ENCODE measurements at regions not wholly inside any gene's neighbourhood (a gene's known extent, or its start where the extent isn't known, plus 50 kb on each side); places are given as distances from the start of the nearest gene placed in this dataset.

GRCh38 chr1:34549199-34549598 is 205.6 kb upstream of the GJB5 start:
- Histone ChIP-seq H4K91ac (ENCODE audit: low read depth, low read length) (no peak overlapping the region), H3K23ac (ENCODE audit: low read length) (no peak overlapping the region), H2BK120ac (ENCODE audit: insufficient read depth, low read length, poor library complexity) (no peak overlapping the region), H3K9ac (ENCODE audit: low read length) (no peak overlapping the region), H3K27me3 (ENCODE audit: insufficient read depth, low read length) (no peaks in the 10 kb centered on the region), H2AK5ac (ENCODE audit: low read length) (no peak overlapping the region), H3K27ac (ENCODE audit: low read depth, low read length) (no peak overlapping the region), H4K12ac (ENCODE audit: low read depth, low read length) (no peak overlapping the region), H2BK12ac (ENCODE audit: low read length) (no peak overlapping the region), H3K4me2 (ENCODE audit: low read length) (no peak overlapping the region), H3K79me2 (ENCODE audit: control insufficient read depth, insufficient read depth, low read length, poor library complexity) (no peaks in the 10 kb centered on the region), H4K8ac (ENCODE audit: low read depth, low read length) (no peak overlapping the region), H2BK5ac (ENCODE audit: low read depth, low read length, poor library complexity) (no peak overlapping the region), H3K79me1 (ENCODE audit: low read length) (no peaks in the 10 kb centered on the region), H3K14ac (ENCODE audit: low read length) (no peak overlapping the region), H3K4me1 (ENCODE audit: control insufficient read depth in 1 of 2, insufficient read depth in 2 of 2, low read length in 2 of 2) (no peaks in the 10 kb centered on the region), H3K18ac (ENCODE audit: low read length) (no peak overlapping the region), H3K9me3 (ENCODE audit: insufficient read depth, low read depth, low read length) (peaks cover 6% of the 10 kb centered on the region), H3K4me3 (ENCODE audit: low read depth, low read length) (no peak overlapping the region), H3K36me3 (ENCODE audit: control insufficient read depth in 1 of 2, insufficient read depth in 2 of 2, low read length in 2 of 2) (no peaks in the 10 kb centered on the region), H3K4ac (ENCODE audit: low read depth, low read length) (no peak overlapping the region), H2AFZ (ENCODE audit: insufficient read depth, low read length, poor library complexity) (no peak overlapping the region)
- no CpG with 5 or more reads among the region's 5 CpGs for WGBS (ENCODE audit: extremely low coverage, insufficient coverage, insufficient read length)
- peak; percentile 22 to 47 for DNase-seq

GRCh38 chr1:34578306-34578705 is 176.5 kb upstream of the GJB5 start:
- no peaks in the 10 kb centered on the region for H3K79me2 ChIP-seq (ENCODE audit: control insufficient read depth, insufficient read depth, low read length, poor library complexity)
- no peak overlapping the region for H3K4me3 ChIP-seq (ENCODE audit: low read depth, low read length)
- no peak overlapping the region for H3K18ac ChIP-seq (ENCODE audit: low read length)
- H3K9ac ChIP-seq (ENCODE audit: low read length), result no peak overlapping the region
- no peak overlapping the region for H2BK5ac ChIP-seq (ENCODE audit: low read depth, low read length, poor library complexity)
- no peak overlapping the region for H4K91ac ChIP-seq (ENCODE audit: low read depth, low read length)
- no peak overlapping the region for H2AK5ac ChIP-seq (ENCODE audit: low read length)
- no peak overlapping the region for H3K23ac ChIP-seq (ENCODE audit: low read length)
- peaks cover 5% of the 10 kb centered on the region for H3K9me3 ChIP-seq (ENCODE audit: insufficient read depth, low read depth, low read length)
- no peak overlapping the region for H4K12ac ChIP-seq (ENCODE audit: low read depth, low read length)
- H3K36me3 ChIP-seq (ENCODE audit: control insufficient read depth in 1 of 2, insufficient read depth in 2 of 2, low read length in 2 of 2), result no peaks in the 10 kb centered on the region
- WGBS (ENCODE audit: extremely low coverage, insufficient coverage, insufficient read length), result no CpG with 5 or more reads among the region's 3 CpGs
- no peak overlapping the region for H2BK12ac ChIP-seq (ENCODE audit: low read length)
- no peak overlapping the region for H2AFZ ChIP-seq (ENCODE audit: insufficient read depth, low read length, poor library complexity)
- H3K79me1 ChIP-seq (ENCODE audit: low read length), result no peaks in the 10 kb centered on the region
- H2BK120ac ChIP-seq (ENCODE audit: insufficient read depth, low read length, poor library complexity), result no peak overlapping the region
- no peak overlapping the region for H3K14ac ChIP-seq (ENCODE audit: low read length)
- no peaks in the 10 kb centered on the region for H3K4me1 ChIP-seq (ENCODE audit: control insufficient read depth in 1 of 2, insufficient read depth in 2 of 2, low read length in 2 of 2)
- H4K8ac ChIP-seq (ENCODE audit: low read depth, low read length), result no peak overlapping the region
- DNase-seq, result no peak
- no peak overlapping the region for H3K4ac ChIP-seq (ENCODE audit: low read depth, low read length)
- H3K27ac ChIP-seq (ENCODE audit: low read depth, low read length), result no peak overlapping the region
- H3K4me2 ChIP-seq (ENCODE audit: low read length), result no peak overlapping the region
- no peaks in the 10 kb centered on the region for H3K27me3 ChIP-seq (ENCODE audit: insufficient read depth, low read length)

GRCh38 chr1:34582356-34582755 is 172.5 kb upstream of the GJB5 start:
- H3K9ac ChIP-seq (ENCODE audit: low read length), result no peak overlapping the region
- H3K14ac ChIP-seq (ENCODE audit: low read length), result no peak overlapping the region
- no peak overlapping the region for H3K4me2 ChIP-seq (ENCODE audit: low read length)
- no peaks in the 10 kb centered on the region for H3K27me3 ChIP-seq (ENCODE audit: insufficient read depth, low read length)
- H3K4me3 ChIP-seq (ENCODE audit: low read depth, low read length), result no peak overlapping the region
- WGBS (ENCODE audit: extremely low coverage, insufficient coverage, insufficient read length), result no CpG with 5 or more reads among the region's 2 CpGs
- no peaks in the 10 kb centered on the region for H3K79me2 ChIP-seq (ENCODE audit: control insufficient read depth, insufficient read depth, low read length, poor library complexity)
- DNase-seq, result no peak
- no peak overlapping the region for H3K23ac ChIP-seq (ENCODE audit: low read length)
- H3K9me3 ChIP-seq (ENCODE audit: insufficient read depth, low read depth, low read length), result peaks cover 2% of the 10 kb centered on the region
- H3K18ac ChIP-seq (ENCODE audit: low read length), result no peak overlapping the region
- no peaks in the 10 kb centered on the region for H3K79me1 ChIP-seq (ENCODE audit: low read length)
- no peak overlapping the region for H2BK12ac ChIP-seq (ENCODE audit: low read length)
- H3K27ac ChIP-seq (ENCODE audit: low read depth, low read length), result no peak overlapping the region
- no peak overlapping the region for H2BK5ac ChIP-seq (ENCODE audit: low read depth, low read length, poor library complexity)
- H4K12ac ChIP-seq (ENCODE audit: low read depth, low read length), result no peak overlapping the region
- no peak overlapping the region for H2AK5ac ChIP-seq (ENCODE audit: low read length)
- H3K36me3 ChIP-seq (ENCODE audit: control insufficient read depth in 1 of 2, insufficient read depth in 2 of 2, low read length in 2 of 2), result no peaks in the 10 kb centered on the region
- H3K4me1 ChIP-seq (ENCODE audit: control insufficient read depth in 1 of 2, insufficient read depth in 2 of 2, low read length in 2 of 2), result no peaks in the 10 kb centered on the region
- no peak overlapping the region for H4K8ac ChIP-seq (ENCODE audit: low read depth, low read length)
- H4K91ac ChIP-seq (ENCODE audit: low read depth, low read length), result no peak overlapping the region
- no peak overlapping the region for H2BK120ac ChIP-seq (ENCODE audit: insufficient read depth, low read length, poor library complexity)
- H2AFZ ChIP-seq (ENCODE audit: insufficient read depth, low read length, poor library complexity), result no peak overlapping the region
- no peak overlapping the region for H3K4ac ChIP-seq (ENCODE audit: low read depth, low read length)

- no peak overlapping the region for H2BK5ac ChIP-seq (ENCODE audit: low read depth, low read length, poor library complexity)
- no peak overlapping the region for H3K4ac ChIP-seq (ENCODE audit: low read depth, low read length)
- DNase-seq, result no peak
- H3K14ac ChIP-seq (ENCODE audit: low read length), result no peak overlapping the region
- no peak overlapping the region for H3K4me2 ChIP-seq (ENCODE audit: low read length)
- no peak overlapping the region for H4K91ac ChIP-seq (ENCODE audit: low read depth, low read length)
- no peak overlapping the region for H3K4me3 ChIP-seq (ENCODE audit: low read depth, low read length)
- H2BK120ac ChIP-seq (ENCODE audit: insufficient read depth, low read length, poor library complexity), result no peak overlapping the region
- H3K9ac ChIP-seq (ENCODE audit: low read length), result no peak overlapping the region
- no peaks in the 10 kb centered on the region for H3K36me3 ChIP-seq (ENCODE audit: control insufficient read depth in 1 of 2, insufficient read depth in 2 of 2, low read length in 2 of 2)
- no peak overlapping the region for H4K12ac ChIP-seq (ENCODE audit: low read depth, low read length)
- H3K23ac ChIP-seq (ENCODE audit: low read length), result no peak overlapping the region
- H2AK5ac ChIP-seq (ENCODE audit: low read length), result no peak overlapping the region
- H3K4me1 ChIP-seq (ENCODE audit: control insufficient read depth in 1 of 2, insufficient read depth in 2 of 2, low read length in 2 of 2), result no peaks in the 10 kb centered on the region
- peaks cover 2% of the 10 kb centered on the region for H3K9me3 ChIP-seq (ENCODE audit: insufficient read depth, low read depth, low read length)
- no peak overlapping the region for H2BK12ac ChIP-seq (ENCODE audit: low read length)
- no peaks in the 10 kb centered on the region for H3K79me2 ChIP-seq (ENCODE audit: control insufficient read depth, insufficient read depth, low read length, poor library complexity)
- no peak overlapping the region for H4K8ac ChIP-seq (ENCODE audit: low read depth, low read length)
- no peaks in the 10 kb centered on the region for H3K27me3 ChIP-seq (ENCODE audit: insufficient read depth, low read length)
- H3K18ac ChIP-seq (ENCODE audit: low read length), result no peak overlapping the region
- H3K27ac ChIP-seq (ENCODE audit: low read depth, low read length), result no peak overlapping the region
- H3K79me1 ChIP-seq (ENCODE audit: low read length), result no peaks in the 10 kb centered on the region
- WGBS (ENCODE audit: extremely low coverage, insufficient coverage, insufficient read length), result no CpG with 5 or more reads among the region's 2 CpGs
- no peak overlapping the region for H2AFZ ChIP-seq (ENCODE audit: insufficient read depth, low read length, poor library complexity)
These were observed 167.1 kb upstream of the GJB5 start for GRCh38 chr1:34587761-34588160.
